ENCODE measurements at regions not wholly inside any gene's neighbourhood (a gene's known extent, or its start where the extent isn't known, plus 50 kb on each side); places are given as distances from the start of the nearest gene placed in this dataset.
"Not testable (repeated sequence)": the region's sequence is repeated elsewhere in the genome, so short reads cannot be mapped to it uniquely, and the experiment has no call there.

GRCh38 chr2:72078773-72079172 is 68.9 kb downstream of the CYP26B1 start:
- no peak for DNase-seq

- DNase-seq = no peak
These were observed 69.9 kb downstream of the CYP26B1 start for GRCh38 chr2:72077702-72078169.

- not testable (repeated sequence) for DNase-seq
These were observed 74.3 kb downstream of the CYP26B1 start for GRCh38 chr2:72073373-72073772.

DNA sequence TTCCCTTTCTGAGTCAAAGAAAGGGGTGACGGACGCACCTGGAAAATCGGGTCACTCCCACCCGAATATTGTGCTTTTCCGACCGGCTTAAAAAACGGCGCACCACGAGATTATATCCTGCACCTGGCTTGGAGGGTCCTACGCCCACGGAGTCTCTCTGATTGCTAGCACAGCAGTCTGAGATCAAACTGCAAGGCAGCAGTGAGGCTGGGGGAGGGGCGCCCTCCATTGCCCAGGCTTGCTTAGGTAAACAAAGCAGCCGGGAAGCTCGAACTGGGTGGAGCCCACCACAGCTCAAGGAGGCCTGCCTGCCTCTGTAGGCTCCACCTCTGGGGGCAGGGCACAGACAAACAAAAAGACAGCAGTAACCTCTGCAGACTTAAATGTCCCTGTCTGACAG is 83.5 kb downstream of the CYP26B1 start:
- not testable (repeated sequence) for DNase-seq

GRCh38 chr2:72062336-72062735 is 85.3 kb downstream of the CYP26B1 start:
- no peak for DNase-seq

- DNase-seq = no peak
These were observed 90.4 kb downstream of the CYP26B1 start for GRCh38 chr2:72057308-72057707.

GRCh38 chr2:72051971-72052505 is 95.6 kb downstream of the CYP26B1 start:
- DNase-seq = no peak

- no peak for DNase-seq
These were observed 96.5 kb downstream of the CYP26B1 start for GRCh38 chr2:72051204-72051603.

GRCh38 chr2:72050734-72051133 is 96.9 kb downstream of the CYP26B1 start:
- DNase-seq = no peak

- no peak for DNase-seq
These were observed 98.7 kb downstream of the CYP26B1 start for GRCh38 chr2:72048881-72049477.

GRCh38 chr2:72043985-72044384 is 103.7 kb downstream of the CYP26B1 start:
- DNase-seq = no peak

- DNase-seq = no peak
These were observed 106.0 kb downstream of the CYP26B1 start for GRCh38 chr2:72041638-72042111.

- no peak for DNase-seq
These were observed 106.8 kb downstream of the CYP26B1 start for GRCh38 chr2:72040629-72041571.

DNA sequence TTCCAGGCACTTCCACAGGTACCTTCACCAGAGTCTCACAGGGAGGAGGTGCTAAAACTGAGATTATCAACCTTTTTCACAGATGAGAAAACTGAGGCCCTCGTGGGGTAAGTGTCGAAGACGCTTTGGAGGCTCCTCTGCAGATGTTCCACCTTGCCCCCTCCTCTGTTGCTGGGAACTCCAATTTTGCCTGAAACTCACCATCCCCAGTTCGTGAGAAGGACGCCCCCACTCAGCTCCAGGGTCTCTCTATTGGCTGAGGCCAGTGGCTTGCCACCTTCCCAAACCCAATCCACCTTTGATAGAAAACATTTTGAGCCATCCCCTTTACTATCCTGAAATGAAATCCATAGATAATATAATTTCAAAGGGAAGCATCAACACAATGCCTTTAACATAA is 109.1 kb downstream of the CYP26B1 start:
- no peak for DNase-seq

GRCh38 chr2:72037261-72037666 is 110.4 kb downstream of the CYP26B1 start:
- DNase-seq = no peak

DNA sequence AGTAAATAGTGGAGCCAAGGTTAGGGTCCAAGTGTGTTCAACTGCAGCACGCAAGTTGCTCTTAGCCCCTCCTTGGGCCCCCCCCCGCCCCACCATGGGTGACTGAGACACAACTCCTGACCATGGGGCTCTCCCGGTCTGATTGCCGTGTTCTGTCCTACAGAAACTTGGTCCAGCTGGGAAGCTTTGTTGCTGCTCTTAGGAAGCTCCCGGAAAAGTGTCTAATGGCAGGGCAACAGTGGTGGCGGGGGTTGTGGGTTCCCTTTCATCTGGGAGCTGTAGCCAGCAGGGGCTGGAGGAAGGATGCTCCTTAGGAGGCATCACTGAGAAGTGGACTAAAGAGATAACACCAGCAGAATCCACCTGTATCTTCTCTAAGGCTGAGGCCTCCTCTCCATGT is 111.1 kb downstream of the CYP26B1 start:
- no peak for DNase-seq

- no peak for DNase-seq
These were observed 111.5 kb downstream of the CYP26B1 start for GRCh38 chr2:72036173-72036545.

DNA sequence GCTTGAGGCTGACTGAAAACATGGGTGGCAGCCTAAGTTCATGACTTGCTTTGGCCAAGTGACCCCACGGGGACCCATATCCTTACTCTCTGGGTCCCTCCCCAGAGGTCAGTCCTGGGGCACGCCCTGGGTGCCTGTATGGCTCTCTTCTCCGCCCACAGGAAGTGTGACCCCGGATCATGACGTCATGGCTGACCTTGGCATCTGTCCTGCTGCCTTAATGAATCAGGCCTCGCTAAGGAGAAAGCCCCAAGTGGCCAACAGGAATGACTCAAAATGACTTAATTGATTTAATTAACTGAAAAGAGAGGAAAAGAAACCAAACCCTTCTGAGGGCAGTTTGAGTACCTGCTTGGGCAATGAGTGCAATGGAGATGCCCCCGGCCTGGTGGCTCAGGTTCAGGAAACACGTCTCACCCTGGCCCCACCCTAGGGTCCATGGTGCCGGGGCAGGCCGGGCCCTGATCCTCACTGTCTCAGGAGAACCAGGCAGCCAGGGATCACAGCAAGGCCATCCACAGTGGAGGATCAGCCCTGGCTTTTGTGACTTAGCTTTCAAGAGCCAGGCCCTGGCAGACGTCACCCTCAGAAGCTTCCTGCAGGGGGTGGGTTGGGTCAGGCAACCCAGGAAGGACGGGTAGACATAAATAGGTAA is 112.0 kb downstream of the CYP26B1 start:
- no peak for DNase-seq

GRCh38 chr2:72034353-72035095 is 113.1 kb downstream of the CYP26B1 start:
- no peak for DNase-seq

DNA sequence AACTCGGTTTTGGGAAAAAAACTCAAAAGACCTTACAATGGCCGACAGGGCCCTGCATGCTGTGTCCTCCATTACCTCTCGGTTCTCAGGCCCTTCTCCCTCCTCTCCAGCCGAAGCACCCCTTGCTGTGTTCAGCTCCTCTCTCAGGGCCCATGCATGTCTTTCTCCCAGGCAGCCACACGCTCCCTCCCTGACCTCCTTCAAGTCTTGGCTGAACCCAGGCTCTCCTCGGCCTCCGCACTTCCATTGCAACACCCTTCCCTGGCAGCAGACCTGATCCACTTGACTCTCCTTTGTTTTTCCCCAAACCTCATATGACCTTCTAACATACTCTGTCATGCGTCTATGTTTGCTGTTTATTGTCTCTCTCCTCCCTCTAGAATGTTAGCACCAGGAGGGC is 114.0 kb downstream of the CYP26B1 start:
- DNase-seq = no peak

GRCh38 chr2:72032481-72033041 is 115.1 kb downstream of the CYP26B1 start:
- DNase-seq = no peak
